A204.1 (cell line): ENCODE measurements at regions not wholly inside any gene's neighbourhood (a gene's known extent, or its start where the extent isn't known, plus 50 kb on each side); places are given as distances from the start of the nearest gene placed in this dataset.
"Not testable (repeated sequence)": the region's sequence is repeated elsewhere in the genome, so short reads cannot be mapped to it uniquely, and the experiment has no call there.

Experiments
- FAIRE-seq: peaks from 2 replicates; lab custom pipeline; 2012; peaks lifted over from hg19 to GRCh38; lab: Jason Lieb, UNC

- no peak for FAIRE-seq
Observed at GRCh38 chr1:68873144-68873543, 376.3 kb upstream of the DEPDC1 start.

GRCh38 chr1:68881330-68882194, 384.7 kb upstream of the DEPDC1 start:
- not testable (repeated sequence) for FAIRE-seq

- no peak for FAIRE-seq
Observed at GRCh38 chr1:68889471-68889870, 392.6 kb upstream of the DEPDC1 start.

DNA sequence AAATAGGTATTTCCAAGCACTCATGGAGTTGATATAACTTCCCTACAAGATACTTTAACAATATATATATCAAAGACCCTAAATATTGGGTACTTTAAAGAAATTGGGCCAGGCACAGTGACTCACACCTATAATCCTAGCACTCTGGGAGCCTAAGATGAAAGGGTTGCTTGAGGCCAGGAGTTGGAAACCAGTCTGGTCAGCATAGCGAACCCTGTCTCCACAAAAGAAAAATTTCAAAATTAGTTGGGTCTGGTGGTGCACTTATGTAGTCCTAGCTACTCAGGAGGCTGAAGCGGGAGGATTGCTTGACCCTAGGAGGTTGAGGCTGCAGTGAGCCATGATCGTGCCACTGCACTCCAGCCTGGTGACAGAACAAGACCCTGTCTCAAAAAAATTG, 393.9 kb upstream of the DEPDC1 start:
- no peak for FAIRE-seq

DNA sequence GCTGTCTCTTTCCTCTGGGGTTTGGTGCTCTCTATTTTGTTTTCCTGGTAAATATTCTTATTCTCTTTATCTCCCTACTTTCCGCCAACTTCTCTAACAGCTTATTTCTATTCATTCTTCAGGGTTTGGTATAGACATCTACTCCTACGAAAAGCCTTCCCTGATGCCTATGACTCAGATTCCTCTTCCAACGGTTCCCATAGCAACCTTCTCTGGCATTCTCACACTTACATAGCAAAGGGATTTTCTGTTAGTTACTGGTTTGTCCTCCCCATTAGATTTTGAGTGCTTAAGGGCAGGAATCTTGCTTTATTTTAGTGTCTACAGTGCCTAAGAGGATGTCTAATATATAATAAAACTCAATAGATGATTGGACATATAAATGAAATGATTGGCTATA, 407.6 kb upstream of the DEPDC1 start:
- no peak for FAIRE-seq

- no peak for FAIRE-seq
Observed at GRCh38 chr1:68906431-68906830, 409.5 kb upstream of the DEPDC1 start.

DNA sequence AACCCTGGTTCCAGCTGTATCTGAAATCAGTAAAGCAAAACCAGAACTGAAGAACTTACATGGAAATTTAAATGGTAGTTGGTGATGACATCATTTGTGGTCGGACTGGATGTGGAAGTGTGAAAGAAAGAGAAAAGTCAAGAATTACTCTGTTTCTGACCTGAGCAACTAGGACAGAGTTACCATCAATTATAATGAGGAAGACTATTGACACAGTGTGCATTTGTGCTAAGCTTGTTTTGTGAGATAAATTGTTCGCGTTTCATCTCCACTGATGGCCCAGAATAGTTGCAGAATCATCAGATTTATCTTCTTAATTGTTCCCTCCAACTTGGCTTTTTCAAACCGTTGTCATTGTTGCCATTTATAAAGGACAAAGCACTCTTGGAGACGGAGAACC, 410.6 kb upstream of the DEPDC1 start:
- FAIRE-seq = no peak

GRCh38 chr1:68908316-68908715, 411.4 kb upstream of the DEPDC1 start:
- no peak for FAIRE-seq

DNA sequence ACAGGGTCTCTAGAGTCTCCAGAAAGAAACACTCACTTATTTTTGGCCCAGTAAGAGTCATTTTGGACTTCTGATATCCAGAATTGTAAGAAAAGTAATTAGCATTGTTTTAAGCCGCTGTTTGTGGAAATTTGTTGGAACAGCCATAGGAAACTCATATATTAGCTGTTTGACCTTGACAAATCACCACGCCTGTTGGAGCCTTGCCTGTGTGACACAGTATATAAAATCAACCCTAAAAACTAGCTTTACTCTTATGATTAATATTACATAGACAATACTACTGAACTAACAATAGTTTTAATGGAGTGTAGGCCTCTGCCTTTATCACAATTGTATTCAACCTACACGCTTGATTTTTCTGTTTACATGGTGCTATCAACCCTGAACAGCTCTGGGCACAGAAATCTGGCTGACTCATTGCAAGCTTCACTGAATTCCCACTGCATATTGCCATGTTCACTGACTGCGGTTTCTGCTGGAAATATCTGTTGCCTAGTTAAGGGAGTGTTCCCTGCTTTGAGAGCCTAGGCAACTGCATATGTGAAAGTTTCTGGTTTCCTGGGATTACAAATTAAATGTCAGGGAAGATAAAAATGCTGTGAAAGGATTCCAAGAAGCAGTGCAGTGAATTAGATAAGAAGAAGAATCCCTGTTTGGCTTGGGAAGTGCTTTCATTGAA, 419.5 kb upstream of the DEPDC1 start:
- no peak for FAIRE-seq

GRCh38 chr1:68917456-68917855, 420.6 kb upstream of the DEPDC1 start:
- FAIRE-seq = no peak

DNA sequence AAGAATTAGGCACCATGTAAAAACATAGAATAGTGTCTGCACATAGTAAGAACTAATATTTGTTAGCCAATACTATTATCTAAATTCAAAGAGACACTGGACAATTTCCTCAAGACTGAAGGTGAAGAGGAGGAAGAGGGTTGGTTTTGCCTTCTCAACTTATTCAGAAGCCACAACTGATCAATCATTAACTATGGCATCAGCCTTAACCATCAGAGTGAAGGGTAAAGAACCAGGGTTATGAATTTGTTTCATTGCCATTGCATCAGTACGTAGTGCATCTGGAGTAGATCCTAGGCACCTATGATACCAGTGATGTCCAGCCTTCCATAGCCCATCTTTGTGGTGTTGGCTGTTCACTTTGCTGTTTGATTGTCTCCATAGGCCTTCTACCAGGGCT, 421.7 kb upstream of the DEPDC1 start:
- FAIRE-seq = no peak

- FAIRE-seq = no peak
Observed at GRCh38 chr1:68919075-68919474, 422.2 kb upstream of the DEPDC1 start.

DNA sequence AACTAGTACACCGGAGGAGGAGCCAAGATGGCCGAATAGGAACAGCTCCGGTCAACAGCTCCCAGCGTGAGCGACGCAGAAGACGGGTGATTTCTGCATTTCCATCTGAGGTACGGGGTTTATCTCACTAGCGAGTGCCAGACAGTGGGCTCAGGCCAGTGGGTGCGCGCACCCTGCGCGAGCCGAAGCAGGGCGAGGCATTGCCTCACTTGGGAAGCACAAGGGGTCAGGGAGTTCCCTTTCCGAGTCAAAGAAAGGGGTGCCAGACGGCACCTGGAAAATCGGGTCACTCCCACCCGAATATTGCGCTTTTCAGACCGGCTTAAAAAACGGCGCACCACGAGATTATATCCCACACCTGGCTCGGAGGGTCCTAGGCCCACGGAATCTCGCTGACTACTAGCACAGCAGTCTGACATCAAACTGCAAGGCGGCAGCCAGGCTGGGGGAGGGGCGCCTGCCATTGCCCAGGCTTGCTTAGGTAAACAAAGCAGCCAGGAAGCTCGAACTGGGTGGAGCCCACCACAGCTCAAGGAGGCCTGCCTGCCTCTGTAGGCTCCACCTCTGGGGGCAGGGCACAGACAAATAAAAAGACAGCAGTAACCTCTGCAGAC, 426.7 kb upstream of the DEPDC1 start:
- not testable (repeated sequence) for FAIRE-seq

DNA sequence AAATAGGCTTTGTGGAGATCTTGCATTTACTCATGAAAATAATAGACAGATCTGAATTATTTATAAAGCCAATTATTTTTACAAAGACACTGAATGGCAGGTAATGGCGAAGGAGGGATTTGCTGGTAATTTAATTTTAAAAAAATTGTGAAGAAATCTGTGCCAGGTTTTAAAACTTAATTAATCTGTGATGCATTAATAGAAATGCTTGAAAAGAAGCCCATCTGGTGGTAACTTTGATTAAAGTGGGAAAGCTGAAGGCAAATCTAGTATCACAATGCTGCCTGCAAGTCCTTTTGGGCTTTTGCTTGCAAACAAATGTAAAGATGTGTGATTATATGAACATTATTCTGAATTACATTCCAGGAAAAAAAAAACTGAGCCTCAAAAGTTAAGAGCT, 433.2 kb upstream of the DEPDC1 start:
- FAIRE-seq = no peak

DNA sequence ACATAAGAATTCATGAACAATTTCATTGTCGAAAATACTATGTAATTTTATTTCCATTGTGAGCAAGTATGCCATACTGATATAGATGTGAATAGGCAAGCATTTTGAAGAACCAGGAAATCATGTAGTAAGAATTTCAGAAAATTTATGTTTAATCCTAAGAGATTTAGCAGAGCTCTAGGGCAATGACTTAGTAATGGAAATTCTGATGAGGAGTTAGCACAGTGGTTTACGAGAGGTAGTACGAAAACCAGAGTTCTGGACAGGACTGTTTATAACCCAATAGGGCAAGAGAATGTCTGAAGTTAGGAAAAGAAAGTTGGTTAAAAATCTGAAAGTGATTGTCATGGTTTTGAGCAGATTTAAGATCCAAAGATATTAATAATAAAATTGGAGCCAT, 439.6 kb upstream of the DEPDC1 start:
- no peak for FAIRE-seq

- no peak for FAIRE-seq
Observed at GRCh38 chr1:68938051-68938666, 441.3 kb upstream of the DEPDC1 start.

DNA sequence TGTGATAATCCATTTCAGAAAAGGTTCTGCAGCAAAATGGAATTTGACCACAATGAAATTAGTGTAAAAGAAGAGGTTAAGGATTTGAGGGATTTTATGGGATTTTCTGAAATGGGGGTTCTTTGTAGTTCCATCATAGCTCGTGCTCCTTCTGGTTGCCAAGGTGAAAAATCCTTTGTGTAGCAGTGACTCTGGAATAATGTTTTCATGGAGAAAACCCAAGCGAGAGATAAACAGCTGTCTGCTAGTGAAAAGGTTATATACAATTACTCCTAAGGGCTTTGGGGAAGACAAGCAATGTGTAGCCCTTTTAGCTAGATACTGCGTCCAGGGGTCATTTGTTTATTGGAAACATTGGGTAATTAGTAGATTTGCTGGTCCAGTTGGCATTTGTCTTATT, 453.2 kb upstream of the DEPDC1 start:
- FAIRE-seq = no peak

GRCh38 chr1:68953311-68953710, 456.4 kb upstream of the DEPDC1 start:
- FAIRE-seq = no peak

GRCh38 chr1:68954841-68955240, 458.0 kb upstream of the DEPDC1 start:
- FAIRE-seq = no peak

GRCh38 chr1:68955424-68955823, 458.5 kb upstream of the DEPDC1 start:
- FAIRE-seq = no peak

GRCh38 chr1:68958958-68959357, 462.1 kb upstream of the DEPDC1 start:
- no peak for FAIRE-seq

DNA sequence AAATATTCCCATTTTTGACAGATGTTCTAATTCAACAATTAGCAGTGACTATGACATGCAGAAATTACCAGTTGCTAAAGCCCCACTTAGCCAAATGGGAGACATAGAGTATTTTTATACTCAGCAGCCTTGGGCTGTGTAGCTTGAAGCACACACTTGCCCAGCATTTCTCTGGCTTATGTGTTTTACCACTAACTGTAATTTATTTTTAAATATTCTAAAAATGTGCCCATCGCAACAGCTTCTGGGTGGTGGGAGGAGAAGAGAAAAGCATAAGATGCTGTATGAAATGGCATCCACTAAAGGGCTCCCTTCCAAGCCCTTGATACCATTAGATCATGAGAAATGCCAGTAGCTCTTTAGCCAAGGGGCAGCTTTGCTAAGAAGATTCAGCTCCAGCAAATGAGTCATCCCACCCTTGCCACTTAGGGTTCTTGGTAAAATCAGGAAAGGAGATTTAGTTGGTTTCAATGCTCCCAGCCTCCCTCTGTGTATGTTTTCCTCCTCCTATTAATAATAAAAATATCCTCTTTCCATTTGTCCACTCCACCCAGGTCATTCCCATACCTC, 462.7 kb upstream of the DEPDC1 start:
- FAIRE-seq = no peak

DNA sequence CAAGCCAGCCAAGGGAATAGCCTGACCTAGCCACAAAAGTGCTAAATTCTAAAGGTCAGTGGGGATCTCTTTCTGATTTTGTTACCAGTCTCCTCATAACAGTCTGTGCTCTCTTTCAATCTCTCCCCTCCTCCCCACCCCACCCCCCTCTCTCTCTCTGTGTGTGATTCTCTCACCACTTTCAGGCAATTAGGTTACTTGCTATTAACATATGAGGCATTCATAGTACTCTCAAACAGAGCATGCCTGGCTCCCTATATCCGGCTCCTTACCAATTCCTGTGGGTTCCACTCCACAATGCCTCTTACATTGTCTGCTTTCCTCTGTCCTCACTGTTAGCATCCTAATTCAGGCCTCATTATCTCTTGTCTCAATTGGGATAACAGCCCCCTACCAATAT, 464.3 kb upstream of the DEPDC1 start:
- FAIRE-seq = no peak
